H9 (cell line): ENCODE measurements at regions not wholly inside any gene's neighbourhood (a gene's known extent, or its start where the extent isn't known, plus 50 kb on each side); places are given as distances from the start of the nearest gene placed in this dataset.
"Not testable (repeated sequence)": the region's sequence is repeated elsewhere in the genome, so short reads cannot be mapped to it uniquely, and the experiment has no call there.

Experiments used
- DNase-seq: peaks from one replicate; pipeline ENCODE4 v3.0.0-alpha.2; 2017
- H2AFZ ChIP-seq: one replicate; pipeline ENCODE4 v1.6.1; 2013; ENCODE audit warnings: mild to moderate bottlenecking, low read length, control low read depth, moderate library complexity
- H2AK5ac ChIP-seq: 2 replicates; pipeline ENCODE4 v1.6.1; 2013; ENCODE audit warnings: low read length, control low read depth, mixed read lengths; ENCODE audit not compliant: insufficient read length
- H2BK120ac ChIP-seq: one replicate; pipeline ENCODE4 v1.6.1; 2013; ENCODE audit warnings: low read depth, mild to moderate bottlenecking, low read length, control low read depth, inconsistent platforms; ENCODE audit not compliant: poor library complexity, severe bottlenecking
- H2BK12ac ChIP-seq: 2 replicates; pipeline ENCODE4 v1.6.1; 2013; ENCODE audit warnings: low read length, control low read depth, mixed read lengths, low read depth; ENCODE audit not compliant: insufficient read length
- H2BK15ac ChIP-seq: 2 replicates; pipeline ENCODE4 v1.6.1; 2013; ENCODE audit warnings: low read depth, low read length, control low read depth
- H2BK20ac ChIP-seq: one replicate; pipeline ENCODE4 v1.6.1; 2013; ENCODE audit warnings: low read depth, mild to moderate bottlenecking, low read length, control low read depth, inconsistent platforms; ENCODE audit not compliant: poor library complexity, severe bottlenecking
- H2BK5ac ChIP-seq: 2 replicates; pipeline ENCODE4 v1.6.1; 2013; ENCODE audit warnings: low read length, control low read depth, mixed read lengths; ENCODE audit not compliant: insufficient read length
- H3K14ac ChIP-seq: 2 replicates; pipeline ENCODE4 v1.6.1; 2013; ENCODE audit warnings: low read length, control low read depth; ENCODE audit not compliant: insufficient read depth
- H3K18ac ChIP-seq: 2 replicates; pipeline ENCODE4 v1.6.1; 2013; ENCODE audit warnings: low read depth, mild to moderate bottlenecking, mixed read lengths, low read length, control low read depth; ENCODE audit not compliant: insufficient read length
- H3K23ac ChIP-seq: 2 replicates; pipeline ENCODE4 v1.6.1; 2013; ENCODE audit warnings: low read length, control low read depth, mixed read lengths, low read depth; ENCODE audit not compliant: insufficient read length
- H3K23me2 ChIP-seq: 2 replicates; pipeline ENCODE4 v1.6.1; 2013; ENCODE audit warnings: low read depth, mild to moderate bottlenecking, mixed read lengths, low read length, control low read depth; ENCODE audit not compliant: insufficient read length, poor library complexity, severe bottlenecking
- H3K27ac ChIP-seq: 2 replicates; pipeline ENCODE4 v1.5.1; 2013; ENCODE audit warnings: low read length, control low read depth, mixed read lengths, low read depth; ENCODE audit not compliant: insufficient read length
- H3K27me3 ChIP-seq: 2 replicates; pipeline ENCODE4 v1.6.1; 2013; ENCODE audit warnings: low read length, control low read depth, inconsistent platforms; ENCODE audit not compliant: insufficient read depth
- H3K4ac ChIP-seq: 2 replicates; pipeline ENCODE4 v1.6.1; 2013; ENCODE audit warnings: low read depth, mild to moderate bottlenecking, control low read depth, inconsistent platforms, low read length, moderate library complexity
- H3K4me1 ChIP-seq: 2 replicates; pipeline ENCODE4 v1.6.1; 2013; ENCODE audit warnings: low read length, control low read depth, inconsistent platforms; ENCODE audit not compliant: insufficient read depth
- H3K4me2 ChIP-seq: 2 replicates; pipeline ENCODE4 v1.6.1; 2013; ENCODE audit warnings: low read length, control low read depth, mixed read lengths; ENCODE audit not compliant: insufficient read length, insufficient read depth
- H3K56ac ChIP-seq: 2 replicates; pipeline ENCODE4 v1.6.1; 2013; ENCODE audit warnings: low read depth, mild to moderate bottlenecking, mixed read lengths, low read length, control low read depth; ENCODE audit not compliant: insufficient read length
- H3K79me1 ChIP-seq: 2 replicates; pipeline ENCODE4 v1.6.1; 2013; ENCODE audit warnings: low read depth, mild to moderate bottlenecking, moderate library complexity, low read length, control low read depth, inconsistent platforms; ENCODE audit not compliant: insufficient read depth, poor library complexity, severe bottlenecking
- H3K79me2 ChIP-seq: 2 replicates; pipeline ENCODE4 v1.6.1; 2013; ENCODE audit warnings: low read length, control low read depth, inconsistent platforms; ENCODE audit not compliant: insufficient read depth
- H3K9ac ChIP-seq: 2 replicates; pipeline ENCODE4 v1.6.1; 2013; ENCODE audit warnings: low read length, control low read depth, mixed read lengths; ENCODE audit not compliant: insufficient read length; ENCODE audit errors: extremely low read depth
- H3K9me3 ChIP-seq: one replicate; pipeline ENCODE4 v1.6.1; 2013; ENCODE audit warnings: low read depth, low read length, inconsistent platforms; ENCODE audit not compliant: control insufficient read depth
- H3T11ph ChIP-seq: one replicate; pipeline ENCODE4 v1.6.1; 2013; ENCODE audit warnings: mild to moderate bottlenecking, low read length, control low read depth, inconsistent platforms
- H4K20me1 ChIP-seq: one replicate; pipeline ENCODE4 v1.6.1; 2013; ENCODE audit not compliant: control insufficient read depth, insufficient read length, insufficient read depth
- H4K5ac ChIP-seq: 2 replicates; pipeline ENCODE4 v1.6.1; 2013; ENCODE audit warnings: low read depth, mild to moderate bottlenecking, mixed read lengths, low read length, control low read depth; ENCODE audit not compliant: insufficient read length
- H4K8ac ChIP-seq: replicated peaks from 2 replicates; pipeline ENCODE4 v1.6.1; 2013; ENCODE audit warnings: low read length, control low read depth, mixed read lengths, low read depth; ENCODE audit not compliant: insufficient read length
- H4K91ac ChIP-seq: 2 replicates; pipeline ENCODE4 v1.6.1; 2013; ENCODE audit warnings: low read depth, mild to moderate bottlenecking, moderate library complexity, mixed read lengths, low read length, control low read depth; ENCODE audit not compliant: insufficient read length
- H3K27ac Mint-ChIP-seq, 3 experiments: 2 replicates in 2 of 3; 3 replicates in 1 of 3; pipeline ENCODE4 v1.8.0; 2020 to 2021; ENCODE audit warnings: mixed read lengths in 3 of 3, mild to moderate bottlenecking in 1 of 3, moderate library complexity in 1 of 3
- H3K27me3 Mint-ChIP-seq: 2 replicates; pipeline ENCODE4 v1.8.0; 2021; ENCODE audit warnings: low read depth, mild to moderate bottlenecking, moderate library complexity, mixed read lengths
- H3K36me3 Mint-ChIP-seq, 3 experiments: 2 replicates in 2 of 3; 3 replicates in 1 of 3; pipeline ENCODE4 v1.8.0; 2020 to 2021; ENCODE audit warnings: low read depth in 3 of 3, mixed read lengths in 3 of 3; ENCODE audit not compliant: insufficient read depth in 1 of 3
- H3K4me1 Mint-ChIP-seq, 2 experiments: 2 replicates each; pipeline ENCODE4 v1.8.0; 2020; ENCODE audit warnings: mixed read lengths in 2 of 2
- H3K4me3 Mint-ChIP-seq, 2 experiments: 2 replicates in 1 of 2; 3 replicates in 1 of 2; pipeline ENCODE4 v1.8.0; 2020 to 2021; ENCODE audit warnings: mild to moderate bottlenecking in 2 of 2, mixed read lengths in 2 of 2, moderate library complexity in 1 of 2
- H3K9me3 Mint-ChIP-seq, 2 experiments: 2 replicates in 1 of 2; 3 replicates in 1 of 2; pipeline ENCODE4 v1.8.0; 2020; ENCODE audit warnings: mild to moderate bottlenecking in 2 of 2, mixed read lengths in 2 of 2, moderate library complexity in 1 of 2
- CTCF ChIP-seq: fragments of 200-600 bp; sonication (generic); conservative IDR thresholded peaks from 3 replicates; pipeline ENCODE4 v1.8.0; 2021; ENCODE audit warnings: antibody characterized with exemption, mild to moderate bottlenecking
- WGBS: extraction: QIAGEN DNeasy Blood & Tissue Kit; methylation state at CpG from one replicate; pipeline ENCODE4 v1.1.7; 2013; ENCODE audit warnings: missing lambda C conversion rate, low lambda C conversion rate, mixed read lengths; ENCODE audit not compliant: insufficient read length; ENCODE audit errors: extremely low coverage; 5-methylcytosine and 5-hydroxymethylcytosine counted together

GRCh38 chr4:114257501-114257900 is 278.1 kb upstream of the ARSJ start:
- H3K4me1 Mint-ChIP-seq: no peaks in the 10 kb centered on the region
- no peak overlapping the region for H3K4ac ChIP-seq
- H4K8ac ChIP-seq: no peak overlapping the region

GRCh38 chr4:114262421-114262820 is 283.0 kb upstream of the ARSJ start:
- H3K79me2 ChIP-seq, DNase-seq, H3K23me2 ChIP-seq, H2BK5ac ChIP-seq, H3K27me3 Mint-ChIP-seq, H3K14ac ChIP-seq, H4K8ac ChIP-seq, H3K27me3 ChIP-seq, H2AFZ ChIP-seq, H4K20me1 ChIP-seq, H3K36me3 Mint-ChIP-seq, H3K4ac ChIP-seq, H3K18ac ChIP-seq, H3T11ph ChIP-seq, H2BK20ac ChIP-seq, H3K4me1 ChIP-seq, H2BK120ac ChIP-seq, H3K56ac ChIP-seq, H3K9me3 ChIP-seq, H3K27ac ChIP-seq, H3K27ac Mint-ChIP-seq, H4K5ac ChIP-seq, H3K23ac ChIP-seq, H3K79me1 ChIP-seq, H3K9me3 Mint-ChIP-seq, H2BK12ac ChIP-seq, H3K4me1 Mint-ChIP-seq, H3K9ac ChIP-seq, H3K4me2 ChIP-seq, H3K4me3 Mint-ChIP-seq, H2BK15ac ChIP-seq, H2AK5ac ChIP-seq, H4K91ac ChIP-seq: not testable (repeated sequence)
- WGBS: no CpG with 5 or more reads among the region's 1 CpG

More at GRCh38 chr4:114257501-114257900, 278.1 kb upstream of the ARSJ start:
- no peak overlapping the region for H3K18ac ChIP-seq
- H3K27me3 Mint-ChIP-seq: no peaks in the 10 kb centered on the region
- H2BK5ac ChIP-seq: no peak overlapping the region
- H3K4me2 ChIP-seq: no peak overlapping the region
- WGBS: no CpG with 5 or more reads among the region's 1 CpG
- no peak for TF ChIP-seq CTCF
- H2AFZ ChIP-seq: no peak overlapping the region
- H4K5ac ChIP-seq: no peak overlapping the region
- no peak overlapping the region for H2BK120ac ChIP-seq
- H3K36me3 Mint-ChIP-seq: no peaks in the 10 kb centered on the region
- H4K91ac ChIP-seq: no peak overlapping the region
- no peaks in the 10 kb centered on the region for H3K79me1 ChIP-seq
- H3K23ac ChIP-seq: no peak overlapping the region
- no peak overlapping the region for H3K27ac ChIP-seq
- H3K23me2 ChIP-seq: no peaks in the 10 kb centered on the region
- H3K27ac Mint-ChIP-seq: no peak overlapping the region
- no peaks in the 10 kb centered on the region for H3K4me1 ChIP-seq
- no peak overlapping the region for H3K9ac ChIP-seq
- H2BK15ac ChIP-seq: no peak overlapping the region
- no peak overlapping the region for H2BK20ac ChIP-seq
- H3K27me3 ChIP-seq: no peaks in the 10 kb centered on the region
- H4K20me1 ChIP-seq: no peaks in the 10 kb centered on the region
- no peak overlapping the region for H3K4me3 Mint-ChIP-seq
- H3K14ac ChIP-seq: no peak overlapping the region
- no peak for DNase-seq
- H2BK12ac ChIP-seq: no peak overlapping the region
- no peaks in the 10 kb centered on the region for H3K79me2 ChIP-seq
- no peak overlapping the region for H3K56ac ChIP-seq
- no peaks in the 10 kb centered on the region for H3K9me3 ChIP-seq
- H3K9me3 Mint-ChIP-seq: peaks cover 0 to 5% of the 10 kb centered on the region in 2 experiments; a peak in 3 of 5 replicates
- H3T11ph ChIP-seq: no peak overlapping the region
- no peak overlapping the region for H2AK5ac ChIP-seq
